GM18517 (cell line): ENCODE measurements at regions not wholly inside any gene's neighbourhood (a gene's known extent, or its start where the extent isn't known, plus 50 kb on each side); places are given as distances from the start of the nearest gene placed in this dataset.
"Not testable (repeated sequence)": the region's sequence is repeated elsewhere in the genome, so short reads cannot be mapped to it uniquely, and the experiment has no call there.

Experiments used
- ATAC-seq: cut with Tn5 transposase; IDR thresholded peaks from one replicate; pipeline ENCODE4 v1.9.1; 2021; ENCODE audit warnings: mild to moderate bottlenecking, moderate library complexity; ENCODE audit not compliant: unreplicated experiment

GRCh38 chr16:63684149-63685101 lies 1437.4 kb downstream of the CDH11 start:
- ATAC-seq = no peak

GRCh38 chr16:63682844-63683243 lies 1439.0 kb downstream of the CDH11 start:
- no peak for ATAC-seq

- no peak for ATAC-seq
These were observed 1449.4 kb downstream of the CDH11 start for GRCh38 chr16:63672493-63672892.

- ATAC-seq = no peak
These were observed 1458.7 kb downstream of the CDH11 start for GRCh38 chr16:63663155-63663554.

- ATAC-seq = no peak
These were observed 1466.0 kb downstream of the CDH11 start for GRCh38 chr16:63655846-63656245.

- ATAC-seq = no peak
These were observed 1468.6 kb downstream of the CDH11 start for GRCh38 chr16:63653044-63653839.

- ATAC-seq = no peak
These were observed 1469.8 kb downstream of the CDH11 start for GRCh38 chr16:63652091-63652490.

GRCh38 chr16:63650550-63650949 lies 1471.3 kb downstream of the CDH11 start:
- ATAC-seq = no peak

- ATAC-seq = not testable (repeated sequence)
These were observed 1488.0 kb downstream of the CDH11 start for GRCh38 chr16:63633706-63634445.

GRCh38 chr16:63629272-63629671 lies 1492.6 kb downstream of the CDH11 start:
- no peak for ATAC-seq

GRCh38 chr16:63628812-63629211 lies 1493.1 kb downstream of the CDH11 start:
- no peak for ATAC-seq

GRCh38 chr16:63625126-63625525 lies 1496.7 kb downstream of the CDH11 start:
- no peak for ATAC-seq

- ATAC-seq = no peak
These were observed 1498.3 kb downstream of the CDH11 start for GRCh38 chr16:63623551-63624039.

GRCh38 chr16:63618896-63619485 lies 1502.9 kb downstream of the CDH11 start:
- no peak for ATAC-seq

- no peak for ATAC-seq
These were observed 1503.7 kb downstream of the CDH11 start for GRCh38 chr16:63617990-63618763.

- no peak for ATAC-seq
These were observed 1504.5 kb downstream of the CDH11 start for GRCh38 chr16:63617047-63617989.

GRCh38 chr16:63614429-63614828 lies 1507.4 kb downstream of the CDH11 start:
- ATAC-seq = no peak

GRCh38 chr16:63613701-63614100 lies 1508.2 kb downstream of the CDH11 start:
- ATAC-seq = no peak
